HUES6 (cell line): ENCODE measurements at regions not wholly inside any gene's neighbourhood (a gene's known extent, or its start where the extent isn't known, plus 50 kb on each side); places are given as distances from the start of the nearest gene placed in this dataset.

ENCODE experiments used
- H3K27ac ChIP-seq: 2 replicates; pipeline ENCODE4 v1.7.0; 2013; ENCODE audit warnings: low read depth, mild to moderate bottlenecking, low read length, inconsistent platforms
- H3K27me3 ChIP-seq: 2 replicates; pipeline ENCODE4 v1.6.1; 2013; ENCODE audit warnings: low read length; ENCODE audit not compliant: control insufficient read depth, insufficient read depth
- H3K36me3 ChIP-seq: 2 replicates; pipeline ENCODE4 v1.6.1; 2013; ENCODE audit warnings: low read length; ENCODE audit not compliant: control insufficient read depth, insufficient read depth
- H3K4me1 ChIP-seq: 2 replicates; pipeline ENCODE4 v1.6.1; 2013; ENCODE audit warnings: low read length; ENCODE audit not compliant: control insufficient read depth, insufficient read depth
- H3K4me3 ChIP-seq: 2 replicates; pipeline ENCODE4 v1.5.1; 2013; ENCODE audit warnings: low read depth, low read length
- H3K9ac ChIP-seq: one replicate; pipeline ENCODE4 v1.6.1; 2013; ENCODE audit warnings: mild to moderate bottlenecking, low read length
- H3K9me3 ChIP-seq: 2 replicates; pipeline ENCODE4 v1.6.1; 2013; ENCODE audit warnings: low read depth, low read length; ENCODE audit not compliant: control insufficient read depth, insufficient read depth

- Histone ChIP-seq H3K9me3 (peaks cover 82% of the 10 kb centered on the region; the same call in 1 of the 2 replicates), H3K36me3 (no peaks in the 10 kb centered on the region), H3K27me3 (no peaks in the 10 kb centered on the region), H3K27ac (no peak overlapping the region), H3K4me1 (0 out of 2 replicates have a peak, but pooled peaks cover 8% of the 10 kb centered on the region), H3K4me3 (no peak overlapping the region), H3K9ac (no peak overlapping the region)
Observed at GRCh38 chr22:47806894-47807293, 1044.4 kb downstream of the TBC1D22A start.

- no peaks in the 10 kb centered on the region for H3K36me3 ChIP-seq
- no peak overlapping the region for H3K27ac ChIP-seq
- 0 out of 2 replicates have a peak, but pooled peaks cover 8% of the 10 kb centered on the region for H3K4me1 ChIP-seq
- H3K4me3 ChIP-seq, result no peak overlapping the region
- H3K9me3 ChIP-seq, result peaks cover 81% of the 10 kb centered on the region; the same call in 1 of the 2 replicates
- no peak overlapping the region for H3K9ac ChIP-seq
- no peaks in the 10 kb centered on the region for H3K27me3 ChIP-seq
Observed at GRCh38 chr22:47805394-47805935, 1043.0 kb downstream of the TBC1D22A start.

GRCh38 chr22:47804281-47804680 lies 1041.8 kb downstream of the TBC1D22A start:
- Histone ChIP-seq H3K27me3 (no peaks in the 10 kb centered on the region), H3K36me3 (no peaks in the 10 kb centered on the region), H3K4me1 (0 out of 2 replicates have a peak, but pooled peaks cover 8% of the 10 kb centered on the region), H3K9ac (no peak overlapping the region), H3K4me3 (no peak overlapping the region), H3K27ac (no peak overlapping the region), H3K9me3 (peaks cover 74% of the 10 kb centered on the region; the same call in 1 of the 2 replicates)

GRCh38 chr22:47802421-47802820 lies 1040.0 kb downstream of the TBC1D22A start:
- Histone ChIP-seq H3K9ac (no peak overlapping the region), H3K27me3 (no peaks in the 10 kb centered on the region), H3K4me3 (no peak overlapping the region), H3K9me3 (peaks cover 70% of the 10 kb centered on the region; the same call in 1 of the 2 replicates), H3K27ac (no peak overlapping the region), H3K36me3 (no peaks in the 10 kb centered on the region), H3K4me1 (no peaks in the 10 kb centered on the region)

- no peaks in the 10 kb centered on the region for H3K4me1 ChIP-seq
- peaks cover 70% of the 10 kb centered on the region; the same call in 1 of the 2 replicates for H3K9me3 ChIP-seq
- no peaks in the 10 kb centered on the region for H3K36me3 ChIP-seq
- no peaks in the 10 kb centered on the region for H3K27me3 ChIP-seq
- no peak overlapping the region for H3K4me3 ChIP-seq
- no peak overlapping the region for H3K9ac ChIP-seq
- no peak overlapping the region for H3K27ac ChIP-seq
Observed at GRCh38 chr22:47801541-47802245, 1039.2 kb downstream of the TBC1D22A start.

GRCh38 chr22:47798229-47798628 lies 1035.8 kb downstream of the TBC1D22A start:
- no peaks in the 10 kb centered on the region for H3K4me1 ChIP-seq
- no peak overlapping the region for H3K4me3 ChIP-seq
- H3K9me3 ChIP-seq, result peaks cover 71% of the 10 kb centered on the region; the same call in 1 of the 2 replicates
- H3K9ac ChIP-seq, result no peak overlapping the region
- H3K36me3 ChIP-seq, result no peaks in the 10 kb centered on the region
- no peak overlapping the region for H3K27ac ChIP-seq
- no peaks in the 10 kb centered on the region; the same call in 1 of the 2 replicates for H3K27me3 ChIP-seq

- Histone ChIP-seq H3K4me3 (no peak overlapping the region), H3K36me3 (no peaks in the 10 kb centered on the region), H3K27me3 (no peaks in the 10 kb centered on the region; the same call in 1 of the 2 replicates), H3K9me3 (peaks cover 71% of the 10 kb centered on the region; the same call in 1 of the 2 replicates), H3K4me1 (no peaks in the 10 kb centered on the region), H3K27ac (no peak overlapping the region), H3K9ac (no peak overlapping the region)
Observed at GRCh38 chr22:47797342-47797945, 1035.0 kb downstream of the TBC1D22A start.

GRCh38 chr22:47796128-47796908 lies 1033.9 kb downstream of the TBC1D22A start:
- Histone ChIP-seq H3K9ac (no peak overlapping the region), H3K27me3 (no peaks in the 10 kb centered on the region; the same call in 1 of the 2 replicates), H3K4me3 (no peak overlapping the region)

GRCh38 chr22:47795477-47796127 lies 1033.2 kb downstream of the TBC1D22A start:
- Histone ChIP-seq H3K27ac (no peak overlapping the region), H3K27me3 (no peaks in the 10 kb centered on the region; the same call in 1 of the 2 replicates), H3K4me1 (no peaks in the 10 kb centered on the region), H3K9me3 (peaks cover 61% of the 10 kb centered on the region; the same call in 1 of the 2 replicates), H3K9ac (no peak overlapping the region), H3K4me3 (no peak overlapping the region), H3K36me3 (no peaks in the 10 kb centered on the region)

More at GRCh38 chr22:47796128-47796908, 1033.9 kb downstream of the TBC1D22A start:
- Histone ChIP-seq H3K9me3 (peaks cover 63% of the 10 kb centered on the region; the same call in 1 of the 2 replicates), H3K36me3 (no peaks in the 10 kb centered on the region), H3K27ac (no peak overlapping the region), H3K4me1 (no peaks in the 10 kb centered on the region)

GRCh38 chr22:47794851-47795250 lies 1032.4 kb downstream of the TBC1D22A start:
- no peaks in the 10 kb centered on the region for H3K4me1 ChIP-seq
- no peaks in the 10 kb centered on the region for H3K36me3 ChIP-seq
- H3K9ac ChIP-seq, result no peak overlapping the region
- no peaks in the 10 kb centered on the region; the same call in 1 of the 2 replicates for H3K27me3 ChIP-seq
- peaks cover 61% of the 10 kb centered on the region; the same call in 1 of the 2 replicates for H3K9me3 ChIP-seq
- H3K4me3 ChIP-seq, result no peak overlapping the region
- no peak overlapping the region for H3K27ac ChIP-seq
